ENCODE measurements at regions not wholly inside any gene's neighbourhood (a gene's known extent, or its start where the extent isn't known, plus 50 kb on each side); places are given as distances from the start of the nearest gene placed in this dataset.
"Not testable (repeated sequence)": the region's sequence is repeated elsewhere in the genome, so short reads cannot be mapped to it uniquely, and the experiment has no call there.

DNA sequence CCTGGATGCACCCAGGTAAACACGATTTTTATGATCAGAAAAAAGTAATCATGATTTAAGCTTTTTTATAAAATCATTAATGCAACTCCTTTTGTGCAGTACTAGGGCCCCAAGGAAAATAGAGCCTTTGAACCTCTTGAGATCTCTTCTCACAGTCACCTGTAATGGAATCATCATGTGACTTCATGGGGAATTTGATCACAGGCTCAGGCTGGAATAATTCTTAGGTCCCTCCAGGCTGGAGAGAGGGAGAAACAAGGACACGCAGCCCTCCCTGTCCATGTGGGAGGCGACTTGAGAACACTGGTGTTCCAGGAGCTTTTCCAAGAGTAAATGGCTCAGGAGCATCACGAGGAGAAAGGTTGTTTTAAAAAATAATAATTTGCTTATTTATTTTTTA lies 156.1 kb downstream of the NUFIP1 start:
- Mint-ChIP-seq H3K9me3 (ENCODE audit: unreplicated experiment) (peaks cover 2% of the 10 kb centered on the region), H3K4me3 (ENCODE audit: unreplicated experiment) (no peak overlapping the region)

DNA sequence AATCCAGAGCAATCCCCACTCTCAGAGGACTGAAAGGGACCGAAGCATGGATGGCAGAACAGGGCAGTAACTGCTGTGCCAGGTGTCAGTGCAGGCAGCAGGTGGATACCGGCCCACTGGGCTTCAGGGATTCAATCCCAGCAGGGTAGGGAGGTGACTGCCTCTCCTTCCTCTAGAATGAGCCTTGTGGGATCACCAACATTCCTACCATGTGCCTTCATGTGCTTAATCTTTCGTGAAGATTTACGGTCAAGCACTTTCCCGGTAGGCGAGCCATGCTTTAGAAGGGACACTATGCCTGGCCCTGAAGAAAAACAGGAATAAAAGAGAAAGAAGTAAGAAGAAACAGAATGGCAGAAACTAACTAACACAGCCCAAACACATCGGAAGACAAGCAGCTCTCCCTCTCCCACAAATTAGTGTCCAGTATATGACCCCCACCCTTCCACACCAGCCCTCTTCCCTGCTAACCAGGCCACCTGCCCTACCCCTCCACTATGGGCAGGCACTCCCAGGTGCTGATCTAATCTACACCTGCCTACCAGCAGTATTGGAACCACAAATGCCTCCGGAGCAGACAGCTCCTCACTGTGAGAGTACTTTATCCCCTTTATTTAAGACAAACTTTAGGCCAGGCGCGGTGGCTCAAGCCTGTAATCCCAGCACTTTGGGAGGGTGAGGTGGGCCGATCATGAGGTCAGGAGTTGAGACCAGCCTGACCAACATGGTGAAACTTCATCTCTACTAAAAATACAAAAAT lies 162.5 kb downstream of the NUFIP1 start:
- Mint-ChIP-seq H3K27me3 (ENCODE audit: unreplicated experiment) (no peaks in the 10 kb centered on the region), H3K36me3 (ENCODE audit: unreplicated experiment) (no peaks in the 10 kb centered on the region), H3K4me1 (ENCODE audit: low read depth, unreplicated experiment) (no peaks in the 10 kb centered on the region), H3K27ac (ENCODE audit: unreplicated experiment) (no peak overlapping the region), H3K9me3 (ENCODE audit: unreplicated experiment) (peaks cover 3% of the 10 kb centered on the region), H3K4me3 (ENCODE audit: unreplicated experiment) (no peak overlapping the region)
- TF ChIP-seq, protein P1, sequence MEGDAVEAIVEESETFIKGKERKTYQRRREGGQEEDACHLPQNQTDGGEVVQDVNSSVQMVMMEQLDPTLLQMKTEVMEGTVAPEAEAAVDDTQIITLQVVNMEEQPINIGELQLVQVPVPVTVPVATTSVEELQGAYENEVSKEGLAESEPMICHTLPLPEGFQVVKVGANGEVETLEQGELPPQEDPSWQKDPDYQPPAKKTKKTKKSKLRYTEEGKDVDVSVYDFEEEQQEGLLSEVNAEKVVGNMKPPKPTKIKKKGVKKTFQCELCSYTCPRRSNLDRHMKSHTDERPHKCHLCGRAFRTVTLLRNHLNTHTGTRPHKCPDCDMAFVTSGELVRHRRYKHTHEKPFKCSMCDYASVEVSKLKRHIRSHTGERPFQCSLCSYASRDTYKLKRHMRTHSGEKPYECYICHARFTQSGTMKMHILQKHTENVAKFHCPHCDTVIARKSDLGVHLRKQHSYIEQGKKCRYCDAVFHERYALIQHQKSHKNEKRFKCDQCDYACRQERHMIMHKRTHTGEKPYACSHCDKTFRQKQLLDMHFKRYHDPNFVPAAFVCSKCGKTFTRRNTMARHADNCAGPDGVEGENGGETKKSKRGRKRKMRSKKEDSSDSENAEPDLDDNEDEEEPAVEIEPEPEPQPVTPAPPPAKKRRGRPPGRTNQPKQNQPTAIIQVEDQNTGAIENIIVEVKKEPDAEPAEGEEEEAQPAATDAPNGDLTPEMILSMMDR (IDR thresholded peaks at IDR 0.05; ENCODE audit: partially characterized antibody, unreplicated experiment): no peak
- DNase-seq: no peak

More for the DNA sequence above, 156.1 kb downstream of the NUFIP1 start:
- TF ChIP-seq, protein P1 (IDR thresholded peaks at IDR 0.05; ENCODE audit: partially characterized antibody, unreplicated experiment): no peak
- no peak for DNase-seq
- Mint-ChIP-seq H3K36me3 (ENCODE audit: unreplicated experiment) (no peaks in the 10 kb centered on the region), H3K4me1 (ENCODE audit: low read depth, unreplicated experiment) (no peaks in the 10 kb centered on the region), H3K27me3 (ENCODE audit: unreplicated experiment) (no peaks in the 10 kb centered on the region), H3K27ac (ENCODE audit: unreplicated experiment) (no peak overlapping the region)

DNA sequence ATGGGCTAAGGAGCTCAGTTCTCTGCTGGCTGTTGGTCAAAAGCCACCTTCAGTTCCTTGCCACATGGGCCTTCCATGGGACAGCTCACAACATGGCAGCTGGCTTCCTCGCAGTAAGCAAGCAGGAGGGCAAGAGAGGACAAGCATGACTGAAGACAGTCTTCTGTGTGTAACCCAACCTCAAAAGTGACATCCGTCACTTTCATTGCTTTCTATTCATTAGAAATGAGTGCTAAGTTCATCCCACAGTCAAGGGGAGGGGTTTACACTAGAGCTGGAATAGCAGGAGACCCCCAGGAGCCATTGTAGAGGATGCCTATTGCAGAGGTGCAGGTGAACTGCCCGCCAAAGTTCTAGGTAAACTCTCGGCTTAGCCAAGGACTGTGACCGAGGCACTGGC lies 163.3 kb downstream of the NUFIP1 start:
- Mint-ChIP-seq H3K36me3 (ENCODE audit: unreplicated experiment) (no peaks in the 10 kb centered on the region), H3K27me3 (ENCODE audit: unreplicated experiment) (no peaks in the 10 kb centered on the region), H3K4me3 (ENCODE audit: unreplicated experiment) (no peak overlapping the region)

DNA sequence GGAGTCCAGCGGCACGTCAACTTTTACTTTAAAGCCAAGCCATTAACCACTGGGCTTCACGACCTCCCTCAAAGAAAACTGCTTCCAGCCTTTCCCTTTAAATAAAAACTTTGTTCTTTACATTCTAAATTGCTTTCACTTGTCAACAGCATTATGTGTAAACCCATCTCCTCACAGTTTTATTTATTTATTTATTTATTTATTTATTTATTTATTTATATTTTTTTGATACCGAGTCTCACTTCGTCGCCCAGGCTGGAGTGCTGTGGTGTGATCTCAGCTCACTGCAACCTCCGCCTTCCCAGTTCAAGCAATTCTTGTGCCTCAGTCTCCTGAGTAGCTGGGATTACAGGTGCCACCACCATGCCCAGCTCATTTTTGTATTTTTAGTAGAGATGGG lies 165.7 kb downstream of the NUFIP1 start:
- H3K4me1 Mint-ChIP-seq (ENCODE audit: low read depth, unreplicated experiment); DNase-seq; H3K27me3 Mint-ChIP-seq (ENCODE audit: unreplicated experiment); H3K4me3 Mint-ChIP-seq (ENCODE audit: unreplicated experiment); H3K9me3 Mint-ChIP-seq (ENCODE audit: unreplicated experiment); H3K27ac Mint-ChIP-seq (ENCODE audit: unreplicated experiment); H3K36me3 Mint-ChIP-seq (ENCODE audit: unreplicated experiment): not testable (repeated sequence)

More for the DNA sequence above, 163.3 kb downstream of the NUFIP1 start:
- Mint-ChIP-seq H3K9me3 (ENCODE audit: unreplicated experiment) (peaks cover 3% of the 10 kb centered on the region), H3K4me1 (ENCODE audit: low read depth, unreplicated experiment) (no peaks in the 10 kb centered on the region), H3K27ac (ENCODE audit: unreplicated experiment) (no peak overlapping the region)
- no peak for DNase-seq
- TF ChIP-seq, protein P1 (IDR thresholded peaks at IDR 0.05; ENCODE audit: partially characterized antibody, unreplicated experiment): no peak

DNA sequence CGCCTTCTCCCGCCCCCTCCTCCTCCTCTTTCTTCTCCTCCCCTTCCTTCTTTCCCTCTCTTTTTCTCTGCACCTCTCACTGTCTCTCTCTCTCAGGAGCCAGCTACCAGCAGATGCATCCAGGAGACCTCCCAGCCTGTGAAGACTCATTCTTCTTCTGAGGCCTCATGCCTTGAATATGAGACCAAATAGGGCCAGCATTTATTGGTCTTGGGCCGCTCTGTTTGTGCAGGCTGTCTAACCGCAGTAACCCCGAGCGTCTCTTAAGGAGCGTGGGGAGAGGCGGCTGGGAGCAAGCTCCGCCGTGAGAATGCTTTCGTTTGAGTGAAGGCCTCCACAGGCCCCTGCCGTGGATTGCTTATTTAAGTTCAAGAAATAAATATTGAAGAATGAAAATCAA lies 167.0 kb downstream of the NUFIP1 start:
- Mint-ChIP-seq H3K4me1 (ENCODE audit: low read depth, unreplicated experiment) (no peaks in the 10 kb centered on the region), H3K27ac (ENCODE audit: unreplicated experiment) (no peak overlapping the region), H3K27me3 (ENCODE audit: unreplicated experiment) (peaks cover 1% of the 10 kb centered on the region), H3K4me3 (ENCODE audit: unreplicated experiment) (no peak overlapping the region), H3K36me3 (ENCODE audit: unreplicated experiment) (no peaks in the 10 kb centered on the region), H3K9me3 (ENCODE audit: unreplicated experiment) (peaks cover 3% of the 10 kb centered on the region)
- no peak for DNase-seq
- TF ChIP-seq, protein P1 (IDR thresholded peaks at IDR 0.05; ENCODE audit: partially characterized antibody, unreplicated experiment): no peak
